HEK293T (cell line): ENCODE measurements at regions not wholly inside any gene's neighbourhood (a gene's known extent, or its start where the extent isn't known, plus 50 kb on each side); places are given as distances from the start of the nearest gene placed in this dataset.

Experiments
- CTCF ChIA-PET: fragments of 350-600 bp; formaldehyde crosslinking; extraction: SDS; loops from one replicate; lab custom pipeline; 2021; ENCODE audit warnings: antibody characterized with exemption, inconsistent platforms; lab: Yijun Ruan, JAX
- POLR2A ChIA-PET: fragments of 350-600 bp; formaldehyde crosslinking; extraction: SDS; loops from one replicate; lab custom pipeline; 2020; ENCODE audit warnings: antibody characterized with exemption, inconsistent platforms; lab: Yijun Ruan, JAX
- DNase-seq: peaks from one replicate; pipeline ENCODE4 v3.0.0; 2012; ENCODE audit warnings: mixed read lengths; ENCODE audit errors: extremely low spot score
- ARNT ChIP-seq: fragments of 450-650 bp; IDR thresholded peaks from 2 replicates; pipeline ENCODE4 v1.6.1; 2017; ENCODE audit warnings: mild to moderate bottlenecking
- BHLHE40 ChIP-seq: fragments of 450-650 bp; IDR thresholded peaks from 2 replicates; pipeline ENCODE4 v1.6.1; 2016; ENCODE audit warnings: mild to moderate bottlenecking, moderate library complexity, borderline replicate concordance
- CTBP1 ChIP-seq: fragments of 450-650 bp; IDR thresholded peaks from 2 replicates; pipeline ENCODE4 v1.6.1; 2016; ENCODE audit warnings: borderline replicate concordance
- ELF4 ChIP-seq: fragments of 450-650 bp; IDR thresholded peaks from 2 replicates; pipeline ENCODE4 v1.6.1; 2017; ENCODE audit warnings: antibody characterized with exemption
- FOXA1 ChIP-seq: fragments of 450-650 bp; IDR thresholded peaks from 2 replicates; pipeline ENCODE4 v1.6.1; 2016; ENCODE audit warnings: mild to moderate bottlenecking
- FOXK2 ChIP-seq: fragments of 450-650 bp; IDR thresholded peaks from 2 replicates; pipeline ENCODE4 v1.6.1; 2016; ENCODE audit warnings: mild to moderate bottlenecking
- FOXM1 ChIP-seq: fragments of 450-650 bp; IDR thresholded peaks from 2 replicates; pipeline ENCODE4 v1.6.1; 2017; ENCODE audit warnings: mild to moderate bottlenecking, borderline replicate concordance
- HDGF ChIP-seq: fragments of 450-650 bp; IDR thresholded peaks from 2 replicates; pipeline ENCODE4 v1.6.1; 2017; ENCODE audit warnings: antibody characterized with exemption, borderline replicate concordance
- L3MBTL2 ChIP-seq: fragments of 450-650 bp; conservative IDR thresholded peaks from 2 replicates; pipeline ENCODE4 v1.6.1; 2016; ENCODE audit warnings: mild to moderate bottlenecking
- LEF1 ChIP-seq: fragments of 450-650 bp; IDR thresholded peaks from 2 replicates; pipeline ENCODE4 v1.6.1; 2017; ENCODE audit warnings: mild to moderate bottlenecking, borderline replicate concordance
- NFRKB ChIP-seq: fragments of 450-650 bp; IDR thresholded peaks from 2 replicates; pipeline ENCODE4 v1.6.1; 2016; ENCODE audit warnings: mild to moderate bottlenecking, moderate library complexity
- PKNOX1 ChIP-seq: fragments of 450-650 bp; IDR thresholded peaks from 2 replicates; pipeline ENCODE4 v1.6.1; 2016
- SP1 ChIP-seq: fragments of 450-650 bp; IDR thresholded peaks from 2 replicates; pipeline ENCODE4 v1.6.1; 2017
- SUZ12 ChIP-seq: fragments of 450-650 bp; IDR thresholded peaks from 2 replicates; pipeline ENCODE4 v1.6.1; 2016; ENCODE audit warnings: mild to moderate bottlenecking
- TARDBP ChIP-seq: fragments of 450-650 bp; IDR thresholded peaks from 2 replicates; pipeline ENCODE4 v1.6.1; 2016
- ZNF384 ChIP-seq: fragments of 450-650 bp; IDR thresholded peaks from 2 replicates; pipeline ENCODE4 v1.6.1; 2016

- no peak for DNase-seq
- TF ChIP-seq FOXA1 = no peak
- TF ChIP-seq ARNT = no peak
- TF ChIP-seq FOXK2 = no peak
- no peak for TF ChIP-seq SP1
- no peak for TF ChIP-seq BHLHE40
- TF ChIP-seq SUZ12 = no peak
- TF ChIP-seq TARDBP = no peak
- TF ChIP-seq L3MBTL2 = no peak
- no peak for TF ChIP-seq FOXM1
- TF ChIP-seq ELF4 = no peak
- no peak for TF ChIP-seq ZNF384
- TF ChIP-seq CTBP1 = no peak
- TF ChIP-seq NFRKB = no peak
- TF ChIP-seq HDGF = no peak
- POLR2A ChIA-PET = no interaction called here
- CTCF ChIA-PET = interaction anchor here (0.7 kb wide), 1 partner anchor 272 kb away, joined by 3 read pairs; no protein-coding TSS in a partner anchor
Measured at GRCh38 chr5:93307557-93307956, 273.5 kb downstream of the NR2F1-AS1 start.

- CTCF ChIA-PET = no interaction called here
- no peak for DNase-seq
- TF ChIP-seq CTBP1 (no peak), FOXM1 (no peak), ARNT (no peak), BHLHE40 (no peak), PKNOX1 (no peak), FOXA1 (no peak), TARDBP (no peak), SUZ12 (no peak), FOXK2 (no peak), LEF1 (no peak)
- POLR2A ChIA-PET = no interaction called here
Measured at GRCh38 chr5:93305984-93306383, 275.0 kb downstream of the NR2F1-AS1 start.

- POLR2A ChIA-PET = no interaction called here
- TF ChIP-seq SP1 (no peak), NFRKB (no peak), HDGF (no peak), FOXK2 (no peak), ELF4 (no peak), FOXA1 (no peak), CTBP1 (no peak), LEF1 (no peak), FOXM1 (no peak), TARDBP (no peak), L3MBTL2 (no peak)
- DNase-seq = no peak
- CTCF ChIA-PET = no interaction called here
Measured at GRCh38 chr5:93304456-93305250, 276.4 kb downstream of the NR2F1-AS1 start.

- POLR2A ChIA-PET = no interaction called here
- DNase-seq = no peak
- TF ChIP-seq ELF4 (no peak), SUZ12 (no peak), FOXM1 (no peak), L3MBTL2 (no peak), FOXK2 (no peak), FOXA1 (no peak), ARNT (no peak), SP1 (no peak), CTBP1 (no peak), PKNOX1 (no peak), BHLHE40 (no peak), HDGF (no peak), NFRKB (no peak), LEF1 (no peak)
- CTCF ChIA-PET = no interaction called here
Measured at GRCh38 chr5:93303291-93303691, 277.7 kb downstream of the NR2F1-AS1 start.

GRCh38 chr5:93302711-93303110 is 278.3 kb downstream of the NR2F1-AS1 start:
- TF ChIP-seq L3MBTL2 (no peak), FOXK2 (no peak), CTBP1 (no peak), TARDBP (no peak), ZNF384 (no peak), NFRKB (no peak), FOXA1 (no peak), BHLHE40 (no peak), LEF1 (no peak), HDGF (no peak), ELF4 (no peak)
- CTCF ChIA-PET = interaction anchor here (0.7 kb wide), 1 partner anchor 615 kb away, joined by 3 read pairs; no protein-coding TSS in a partner anchor
- DNase-seq = no peak

GRCh38 chr5:93300945-93301344 is 280.1 kb downstream of the NR2F1-AS1 start:
- DNase-seq = no peak
- CTCF ChIA-PET = interaction anchor here (0.7 kb wide), 1 partner anchor 57 kb away, joined by 3 read pairs; no protein-coding TSS in a partner anchor
- POLR2A ChIA-PET = no interaction called here
- TF ChIP-seq FOXA1 = no peak
- no peak for TF ChIP-seq ELF4
- TF ChIP-seq PKNOX1 = no peak

More at GRCh38 chr5:93302711-93303110, 278.3 kb downstream of the NR2F1-AS1 start:
- POLR2A ChIA-PET = no interaction called here
